Type B pancreatic cell (in vitro differentiated cells): ENCODE measurements at regions not wholly inside any gene's neighbourhood (a gene's known extent, or its start where the extent isn't known, plus 50 kb on each side); places are given as distances from the start of the nearest gene placed in this dataset.

ENCODE experiments used
- DNase-seq: peaks from one replicate; pipeline ENCODE4 v3.0.0; 2021; ENCODE audit warnings: mixed read lengths; ENCODE audit not compliant: unreplicated experiment; ENCODE audit errors: extremely low spot score
- H3K27ac Mint-ChIP-seq: 2 replicates; pipeline ENCODE4 v1.8.0; 2021; ENCODE audit warnings: mild to moderate bottlenecking, mixed read lengths
- H3K27me3 Mint-ChIP-seq: 2 replicates; pipeline ENCODE4 v1.8.0; 2021; ENCODE audit warnings: mixed read lengths
- H3K36me3 Mint-ChIP-seq: 2 replicates; pipeline ENCODE4 v1.8.0; 2021; ENCODE audit warnings: mixed read lengths
- H3K4me1 Mint-ChIP-seq: one replicate; pipeline ENCODE4 v1.8.0; 2021; ENCODE audit warnings: mixed read lengths; ENCODE audit not compliant: unreplicated experiment
- H3K4me3 Mint-ChIP-seq: 2 replicates; pipeline ENCODE4 v1.8.0; 2021; ENCODE audit warnings: mild to moderate bottlenecking, mixed read lengths
- H3K9me3 Mint-ChIP-seq: 2 replicates; pipeline ENCODE4 v1.8.0; 2021; ENCODE audit warnings: mixed read lengths
- CTCF ChIP-seq: fragments of 200-600 bp; sonication (generic); conservative IDR thresholded peaks from 2 replicates; pipeline ENCODE4 v1.5.0; 2021; ENCODE audit warnings: antibody characterized with exemption, mild to moderate bottlenecking

- DNase-seq, result no peak
- H3K27me3 Mint-ChIP-seq, result no peaks in the 10 kb centered on the region
- H3K36me3 Mint-ChIP-seq, result no peaks in the 10 kb centered on the region
- no peak overlapping the region for H3K27ac Mint-ChIP-seq
- peaks cover 6% of the 10 kb centered on the region for H3K9me3 Mint-ChIP-seq
- no peak overlapping the region for H3K4me3 Mint-ChIP-seq
- H3K4me1 Mint-ChIP-seq, result no peaks in the 10 kb centered on the region
- TF ChIP-seq CTCF, result no peak
Observed at GRCh38 chr13:39803156-39803555, 147.7 kb downstream of the COG6 start.

GRCh38 chr13:39803851-39804250, 148.4 kb downstream of the COG6 start:
- DNase-seq, result no peak
- no peaks in the 10 kb centered on the region for H3K27me3 Mint-ChIP-seq
- no peak overlapping the region for H3K4me3 Mint-ChIP-seq
- peaks cover 6% of the 10 kb centered on the region for H3K9me3 Mint-ChIP-seq
- H3K36me3 Mint-ChIP-seq, result no peaks in the 10 kb centered on the region
- no peak for TF ChIP-seq CTCF
- H3K4me1 Mint-ChIP-seq, result no peaks in the 10 kb centered on the region
- H3K27ac Mint-ChIP-seq, result no peak overlapping the region

GRCh38 chr13:39804332-39805210, 149.1 kb downstream of the COG6 start:
- H3K27ac Mint-ChIP-seq, result no peak overlapping the region
- no peaks in the 10 kb centered on the region for H3K36me3 Mint-ChIP-seq
- no peaks in the 10 kb centered on the region for H3K27me3 Mint-ChIP-seq
- no peak for TF ChIP-seq CTCF
- peaks cover 6% of the 10 kb centered on the region for H3K9me3 Mint-ChIP-seq
- no peak for DNase-seq
- no peaks in the 10 kb centered on the region for H3K4me1 Mint-ChIP-seq
- H3K4me3 Mint-ChIP-seq, result no peak overlapping the region

- no peak overlapping the region for H3K4me3 Mint-ChIP-seq
- no peak for DNase-seq
- no peak for TF ChIP-seq CTCF
- peaks cover 6% of the 10 kb centered on the region for H3K27me3 Mint-ChIP-seq
- H3K36me3 Mint-ChIP-seq, result no peaks in the 10 kb centered on the region
- no peaks in the 10 kb centered on the region for H3K9me3 Mint-ChIP-seq
- H3K4me1 Mint-ChIP-seq, result no peaks in the 10 kb centered on the region
- H3K27ac Mint-ChIP-seq, result no peak overlapping the region
Observed at GRCh38 chr13:39809466-39809865, 154.0 kb downstream of the COG6 start.

- H3K4me1 Mint-ChIP-seq, result no peaks in the 10 kb centered on the region
- no peak overlapping the region for H3K4me3 Mint-ChIP-seq
- no peaks in the 10 kb centered on the region for H3K36me3 Mint-ChIP-seq
- DNase-seq, result no peak
- TF ChIP-seq CTCF, result no peak
- H3K27ac Mint-ChIP-seq, result no peak overlapping the region
- H3K9me3 Mint-ChIP-seq, result no peaks in the 10 kb centered on the region
- peaks cover 6% of the 10 kb centered on the region for H3K27me3 Mint-ChIP-seq
Observed at GRCh38 chr13:39810091-39810877, 154.8 kb downstream of the COG6 start.
